ENCODE measurements at regions not wholly inside any gene's neighbourhood (a gene's known extent, or its start where the extent isn't known, plus 50 kb on each side); places are given as distances from the start of the nearest gene placed in this dataset.

GRCh38 chr18:47458483-47458882 is 207.0 kb upstream of the SKOR2 start:
- Histone ChIP-seq H3K36me3 (replicated peaks; ENCODE audit: low read depth, low read length) (no peaks in the 10 kb centered on the region), H3K4me1 (ENCODE audit: low read length) (no peaks in the 10 kb centered on the region), H3K79me2 (ENCODE audit: low read length) (no peaks in the 10 kb centered on the region), H3K4me3 (ENCODE audit: low read length) (no peak overlapping the region), H4K20me1 (ENCODE audit: insufficient read depth, low read length) (no peaks in the 10 kb centered on the region), H3K27me3 (ENCODE audit: low read depth, low read length) (peaks cover 36% of the 10 kb centered on the region), H2AFZ (ENCODE audit: low read depth, low read length) (no peak overlapping the region), H3K4me2 (ENCODE audit: low read length) (no peak overlapping the region), H3K9me3 (ENCODE audit: insufficient read depth, low read length) (no peaks in the 10 kb centered on the region), H3K9ac (ENCODE audit: low read length) (no peak overlapping the region), H3K27ac (ENCODE audit: low read length) (no peak overlapping the region)
- TF ChIP-seq, protein P1, sequence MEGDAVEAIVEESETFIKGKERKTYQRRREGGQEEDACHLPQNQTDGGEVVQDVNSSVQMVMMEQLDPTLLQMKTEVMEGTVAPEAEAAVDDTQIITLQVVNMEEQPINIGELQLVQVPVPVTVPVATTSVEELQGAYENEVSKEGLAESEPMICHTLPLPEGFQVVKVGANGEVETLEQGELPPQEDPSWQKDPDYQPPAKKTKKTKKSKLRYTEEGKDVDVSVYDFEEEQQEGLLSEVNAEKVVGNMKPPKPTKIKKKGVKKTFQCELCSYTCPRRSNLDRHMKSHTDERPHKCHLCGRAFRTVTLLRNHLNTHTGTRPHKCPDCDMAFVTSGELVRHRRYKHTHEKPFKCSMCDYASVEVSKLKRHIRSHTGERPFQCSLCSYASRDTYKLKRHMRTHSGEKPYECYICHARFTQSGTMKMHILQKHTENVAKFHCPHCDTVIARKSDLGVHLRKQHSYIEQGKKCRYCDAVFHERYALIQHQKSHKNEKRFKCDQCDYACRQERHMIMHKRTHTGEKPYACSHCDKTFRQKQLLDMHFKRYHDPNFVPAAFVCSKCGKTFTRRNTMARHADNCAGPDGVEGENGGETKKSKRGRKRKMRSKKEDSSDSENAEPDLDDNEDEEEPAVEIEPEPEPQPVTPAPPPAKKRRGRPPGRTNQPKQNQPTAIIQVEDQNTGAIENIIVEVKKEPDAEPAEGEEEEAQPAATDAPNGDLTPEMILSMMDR (IDR thresholded peaks at IDR 0.05; ENCODE audit: low read depth, low read length): no peak
- no peak for TF ChIP-seq EZH2phosphoT487 (IDR thresholded peaks at IDR 0.05; ENCODE audit: low read depth)

- no peak for TF ChIP-seq EZH2phosphoT487 (IDR thresholded peaks at IDR 0.05; ENCODE audit: low read depth)
- TF ChIP-seq, protein P1 (IDR thresholded peaks at IDR 0.05; ENCODE audit: low read depth, low read length): no peak
- H3K4me1 ChIP-seq (ENCODE audit: low read length): no peaks in the 10 kb centered on the region
- H3K4me3 ChIP-seq (ENCODE audit: low read length): no peak overlapping the region
- no peaks in the 10 kb centered on the region for H3K9me3 ChIP-seq (ENCODE audit: insufficient read depth, low read length)
- no peak overlapping the region for H3K27ac ChIP-seq (ENCODE audit: low read length)
- H3K27me3 ChIP-seq (ENCODE audit: low read depth, low read length): peaks cover 38% of the 10 kb centered on the region
- no peak overlapping the region for H2AFZ ChIP-seq (ENCODE audit: low read depth, low read length)
- no peak overlapping the region for H3K9ac ChIP-seq (ENCODE audit: low read length)
- no peaks in the 10 kb centered on the region for H3K79me2 ChIP-seq (ENCODE audit: low read length)
- no peaks in the 10 kb centered on the region for H3K36me3 ChIP-seq (replicated peaks; ENCODE audit: low read depth, low read length)
- no peak overlapping the region for H3K4me2 ChIP-seq (ENCODE audit: low read length)
- no peaks in the 10 kb centered on the region for H4K20me1 ChIP-seq (ENCODE audit: insufficient read depth, low read length)
These were observed 206.2 kb upstream of the SKOR2 start for GRCh38 chr18:47457614-47458013.

- peaks cover 30% of the 10 kb centered on the region for H3K27me3 ChIP-seq (ENCODE audit: low read depth, low read length)
- TF ChIP-seq, protein P1 (IDR thresholded peaks at IDR 0.05; ENCODE audit: low read depth, low read length): no peak
- TF ChIP-seq EZH2phosphoT487 (IDR thresholded peaks at IDR 0.05; ENCODE audit: low read depth): no peak
- no peaks in the 10 kb centered on the region for H3K9me3 ChIP-seq (ENCODE audit: insufficient read depth, low read length)
- no peaks in the 10 kb centered on the region for H3K36me3 ChIP-seq (replicated peaks; ENCODE audit: low read depth, low read length)
- no peaks in the 10 kb centered on the region for H3K79me2 ChIP-seq (ENCODE audit: low read length)
- H3K4me2 ChIP-seq (ENCODE audit: low read length): no peak overlapping the region
- no peak overlapping the region for H3K4me3 ChIP-seq (ENCODE audit: low read length)
- H3K9ac ChIP-seq (ENCODE audit: low read length): no peak overlapping the region
- no peak overlapping the region for H3K27ac ChIP-seq (ENCODE audit: low read length)
- no peaks in the 10 kb centered on the region for H3K4me1 ChIP-seq (ENCODE audit: low read length)
- H4K20me1 ChIP-seq (ENCODE audit: insufficient read depth, low read length): no peaks in the 10 kb centered on the region
- no peak overlapping the region for H2AFZ ChIP-seq (ENCODE audit: low read depth, low read length)
These were observed 201.6 kb upstream of the SKOR2 start for GRCh38 chr18:47453038-47453437.

DNA sequence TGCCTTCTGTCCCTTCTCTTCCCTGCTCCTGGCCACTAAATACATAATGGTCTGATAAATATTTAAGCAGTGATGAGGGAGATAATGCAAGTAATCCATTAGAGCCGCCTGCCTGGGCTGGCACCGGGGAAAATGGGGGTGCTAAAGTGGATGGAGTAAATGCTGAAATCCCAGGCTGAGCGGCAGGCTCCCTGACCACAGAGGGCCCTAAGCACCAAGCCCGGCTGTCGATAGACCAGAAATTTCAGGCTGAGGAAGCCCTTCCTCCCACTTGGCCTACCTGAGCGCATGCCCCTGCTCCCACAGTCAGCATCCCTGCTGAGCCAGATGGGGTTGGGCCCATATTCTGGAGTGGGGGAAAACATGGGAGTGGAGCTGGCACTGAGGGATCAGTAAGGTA is 197.5 kb upstream of the SKOR2 start:
- H3K27ac ChIP-seq (ENCODE audit: low read length): no peak overlapping the region
- H2AFZ ChIP-seq (ENCODE audit: low read depth, low read length): no peak overlapping the region
- no peak overlapping the region for H3K4me3 ChIP-seq (ENCODE audit: low read length)
- no peaks in the 10 kb centered on the region for H3K4me1 ChIP-seq (ENCODE audit: low read length)
- no peaks in the 10 kb centered on the region for H3K9me3 ChIP-seq (ENCODE audit: insufficient read depth, low read length)
- no peaks in the 10 kb centered on the region for H4K20me1 ChIP-seq (ENCODE audit: insufficient read depth, low read length)
- H3K36me3 ChIP-seq (replicated peaks; ENCODE audit: low read depth, low read length): no peaks in the 10 kb centered on the region
- H3K4me2 ChIP-seq (ENCODE audit: low read length): no peak overlapping the region
- H3K79me2 ChIP-seq (ENCODE audit: low read length): no peaks in the 10 kb centered on the region
- TF ChIP-seq, protein P1 (IDR thresholded peaks at IDR 0.05; ENCODE audit: low read depth, low read length): no peak
- TF ChIP-seq EZH2phosphoT487 (IDR thresholded peaks at IDR 0.05; ENCODE audit: low read depth): no peak
- peaks cover 7% of the 10 kb centered on the region; the same call in 1 of the 2 replicates for H3K27me3 ChIP-seq (ENCODE audit: low read depth, low read length)
- no peak overlapping the region for H3K9ac ChIP-seq (ENCODE audit: low read length)
